SK-N-SH (cell line): ENCODE measurements at regions not wholly inside any gene's neighbourhood (a gene's known extent, or its start where the extent isn't known, plus 50 kb on each side); places are given as distances from the start of the nearest gene placed in this dataset.

ENCODE experiments used
- CTCF ChIA-PET: fragments of 300-600, 350-600 bp; formaldehyde crosslinking; extraction: SDS; loops from one replicate; lab custom pipeline; 2021; lab: Yijun Ruan, JAX
- POLR2A ChIA-PET: fragments of 350-600 bp; sonication (Branson Sonifier 250); formaldehyde crosslinking; extraction: SDS; loops from one replicate; lab custom pipeline; 2020; ENCODE audit warnings: antibody characterized with exemption, inconsistent platforms; lab: Yijun Ruan, JAX
- DNase-seq: peaks from one replicate; pipeline ENCODE4 v3.0.0; 2012
- H2AFZ ChIP-seq: fragments of 200-600 bp; sonication (generic); 2 replicates; pipeline ENCODE4 v1.8.1; 2016; ENCODE audit warnings: antibody characterized with exemption, mild to moderate bottlenecking, low read depth
- H3F3A ChIP-seq: fragments of 200-600 bp; sonication (generic); replicated peaks from 2 replicates; pipeline ENCODE3; 2016; ENCODE audit warnings: antibody characterized with exemption, mild to moderate bottlenecking; ENCODE audit not compliant: insufficient read depth
- H3K27ac ChIP-seq, 2 experiments: fragments of 200-500 bp in 1 of 2; fragments of 200-600 bp in 1 of 2; sonication (Bioruptor generic) in 1 of 2; sonication (generic), shearing (Covaris generic) in 1 of 2; 2 replicates each; pipeline versions ENCODE4 v1.5.1 to v1.6.1; 2014 to 2016; ENCODE audit warnings: low read depth in 2 of 2, inconsistent platforms in 1 of 2, low read length in 1 of 2, mild to moderate bottlenecking in 1 of 2, mixed read lengths in 1 of 2
- H3K27me3 ChIP-seq: fragments of 200-600 bp; sonication (generic), shearing (Covaris generic); 2 replicates; pipeline ENCODE4 v1.6.1; 2016; ENCODE audit warnings: mixed run types; ENCODE audit not compliant: insufficient read depth
- H3K36me3 ChIP-seq, 2 experiments: fragments of 200-500 bp in 1 of 2; fragments of 200-600 bp in 1 of 2; sonication (Bioruptor generic) in 1 of 2; sonication (generic) in 1 of 2; replicated peaks in 1 of 2; 2 replicates each; pipeline versions ENCODE3 to v1.5.1; 2014 to 2016; ENCODE audit warnings: low read length in 1 of 2, mild to moderate bottlenecking in 1 of 2; ENCODE audit not compliant: insufficient read depth in 2 of 2, control insufficient read depth in 1 of 2
- H3K4me1 ChIP-seq, 2 experiments: fragments of 200-500 bp in 1 of 2; fragments of 200-600 bp in 1 of 2; sonication (Bioruptor generic) in 1 of 2; sonication (generic), shearing (Covaris generic) in 1 of 2; 2 replicates each; pipeline versions ENCODE4 v1.5.1 to v1.6.1; 2014 to 2016; ENCODE audit warnings: low read depth in 1 of 2, low read length in 1 of 2, mixed run types in 1 of 2; ENCODE audit not compliant: insufficient read depth in 2 of 2, control insufficient read depth in 1 of 2
- H3K4me2 ChIP-seq: fragments of 200-600 bp; sonication (generic), shearing (Covaris generic); 2 replicates; pipeline ENCODE4 v1.6.1; 2017; ENCODE audit warnings: mixed run types
- H3K4me3 ChIP-seq, 2 experiments: fragments of 200-500 bp in 1 of 2; fragments of 200-600 bp in 1 of 2; sonication (Bioruptor generic) in 1 of 2; sonication (generic), shearing (Covaris generic) in 1 of 2; 2 replicates each; pipeline versions ENCODE4 v1.5.1 to v1.8.1; 2014 to 2016; ENCODE audit warnings: low read depth in 2 of 2, inconsistent platforms in 1 of 2, low read length in 1 of 2, mild to moderate bottlenecking in 1 of 2, mixed read lengths in 1 of 2, moderate library complexity in 1 of 2
- H3K79me2 ChIP-seq: fragments of 200-600 bp; sonication (generic); 2 replicates; pipeline ENCODE4 v1.8.1; 2017; ENCODE audit warnings: mild to moderate bottlenecking; ENCODE audit not compliant: insufficient read depth
- H3K9ac ChIP-seq: fragments of 200-600 bp; sonication (generic); 2 replicates; pipeline ENCODE4 v1.6.1; 2017; ENCODE audit warnings: mixed run types
- H3K9me2 ChIP-seq: fragments of 200-600 bp; sonication (generic); 2 replicates; pipeline ENCODE4 v1.6.1; 2017; ENCODE audit warnings: mixed run types
- H3K9me3 ChIP-seq: fragments of 200-600 bp; sonication (generic); 2 replicates; pipeline ENCODE4 v1.6.1; 2017; ENCODE audit warnings: mixed run types, mild to moderate bottlenecking, moderate library complexity
- H4K20me1 ChIP-seq: fragments of 200-600 bp; sonication (generic); 2 replicates; pipeline ENCODE4 v1.6.1; 2017; ENCODE audit warnings: mild to moderate bottlenecking, mixed run types; ENCODE audit not compliant: insufficient read depth
- CHD2 ChIP-seq: fragments of 150-350 bp; IDR thresholded peaks from 2 replicates; pipeline ENCODE4 v1.6.1; 2018; ENCODE audit warnings: low read length; ENCODE audit not compliant: partially characterized antibody
- CTCF ChIP-seq: fragments of 200-600 bp; sonication (generic); IDR thresholded peaks from 2 replicates; pipeline ENCODE4 v1.6.1; 2017; ENCODE audit warnings: antibody characterized with exemption, mild to moderate bottlenecking, moderate library complexity
- ELF1 ChIP-seq: IDR thresholded peaks from 2 replicates; pipeline ENCODE4 v1.4.0; 2012
- EZH2phosphoT487 ChIP-seq: fragments of 200-600 bp; sonication (generic); IDR thresholded peaks from 2 replicates; pipeline ENCODE4 v1.6.1; 2017; ENCODE audit warnings: low read depth, mixed run types, mild to moderate bottlenecking, antibody characterized with exemption, moderate library complexity, borderline replicate concordance
- FOSL2 ChIP-seq: IDR thresholded peaks from 2 replicates; pipeline ENCODE4 v1.4.0; 2012; ENCODE audit warnings: low read depth, mild to moderate bottlenecking, moderate library complexity, borderline replicate concordance
- FOXJ3 ChIP-seq: sonication (generic); formaldehyde crosslinking; IDR thresholded peaks from 2 replicates; pipeline ENCODE4 v1.5.1; 2020; ENCODE audit warnings: mild to moderate bottlenecking, missing genetic modification reagents
- IRF3 ChIP-seq: fragments of 150-350 bp; IDR thresholded peaks from 2 replicates; pipeline ENCODE4 v1.6.1; 2016; ENCODE audit warnings: mild to moderate bottlenecking, low read depth, low read length
- MEF2A ChIP-seq: IDR thresholded peaks from 2 replicates; pipeline ENCODE4 v1.4.0; 2012; ENCODE audit warnings: low read depth, borderline replicate concordance
- NFIC ChIP-seq: IDR thresholded peaks from 2 replicates; pipeline ENCODE4 v1.4.0; 2012; ENCODE audit warnings: borderline replicate concordance
- NRF1 ChIP-seq: IDR thresholded peaks from 2 replicates; pipeline ENCODE4 v1.6.1; 2012; ENCODE audit warnings: low read depth, mild to moderate bottlenecking, low read length
- PBX3 ChIP-seq: IDR thresholded peaks from 2 replicates; pipeline ENCODE4; 2012
- POLR2AphosphoS5 ChIP-seq: IDR thresholded peaks from 2 replicates; pipeline ENCODE4 v1.6.1; 2012; ENCODE audit warnings: low read depth, low read length
- RCOR1 ChIP-seq: fragments of 150-350 bp; IDR thresholded peaks from 2 replicates; pipeline ENCODE4 v1.6.1; 2017; ENCODE audit warnings: antibody characterized with exemption, low read length
- REST ChIP-seq: IDR thresholded peaks from 2 replicates; pipeline ENCODE4 v1.6.1; 2012; ENCODE audit warnings: mild to moderate bottlenecking, low read depth, low read length, moderate library complexity
- RFX5 ChIP-seq: IDR thresholded peaks from 2 replicates; pipeline ENCODE4 v1.6.1; 2012; ENCODE audit warnings: mild to moderate bottlenecking, improper control_type of control experiment, low read length
- SMC3 ChIP-seq: IDR thresholded peaks from 2 replicates; pipeline ENCODE4 v1.6.1; 2012; ENCODE audit warnings: low read depth, low read length, improper control_type of control experiment
- TEAD4 ChIP-seq: IDR thresholded peaks from 2 replicates; pipeline ENCODE4 v1.4.0; 2012; ENCODE audit warnings: mild to moderate bottlenecking, borderline replicate concordance; ENCODE audit not compliant: insufficient read depth
- USF2 ChIP-seq: fragments of 150-350 bp; IDR thresholded peaks from 2 replicates; pipeline ENCODE4 v1.6.1; 2017; ENCODE audit warnings: antibody characterized with exemption, low read length, low read depth, borderline replicate concordance
- YY1 ChIP-seq: IDR thresholded peaks from 2 replicates; pipeline ENCODE4 v1.4.0; 2012; ENCODE audit warnings: low read depth, mild to moderate bottlenecking
- WGBS: methylation state at CpG from one replicate; pipeline ENCODE4 v1.1.6; 2017; ENCODE audit warnings: low lambda C conversion rate; 5-methylcytosine and 5-hydroxymethylcytosine counted together

GRCh38 chr20:21583486-21584168, 69.8 kb upstream of the NKX2-2 start:
- H3K4me3 ChIP-seq = no peak overlapping the region
- no peaks in the 10 kb centered on the region for H3K9me2 ChIP-seq
- H3K27me3 ChIP-seq = peaks cover 37% of the 10 kb centered on the region; the same call in 1 of the 2 replicates
- no peak overlapping the region for H3K9ac ChIP-seq
- H3K36me3 ChIP-seq = no peaks in the 10 kb centered on the region
- ChIA-PET CTCF (interaction anchor here (0.9 to 1.6 kb wide), 3 partner anchors 12 to 747 kb away, joined by 3 to 10 read pairs (median 7); no protein-coding TSS in a partner anchor), POLR2A (no interaction called here)
- WGBS = 2% methylated on average over 10 of the region's 10 CpGs
- H4K20me1 ChIP-seq = no peaks in the 10 kb centered on the region
- H3K4me1 ChIP-seq = no peaks in the 10 kb centered on the region; a peak in 1 of 4 replicates
- H3K9me3 ChIP-seq = no peaks in the 10 kb centered on the region
- no peak overlapping the region for H3K4me2 ChIP-seq
- DNase-seq = no peak
- no peaks in the 10 kb centered on the region for H3K79me2 ChIP-seq
- TF ChIP-seq ELF1 (no peak), TEAD4 (no peak), MEF2A (no peak), REST (no peak), YY1 (no peak), NRF1 (no peak), NFIC (no peak), CHD2 (no peak), SMC3 (no peak), IRF3 (no peak), POLR2AphosphoS5 (no peak), PBX3 (no peak), USF2 (no peak), RCOR1 (no peak), EZH2phosphoT487 (no peak), FOXJ3 (no peak), RFX5 (no peak), CTCF (no peak), FOSL2 (no peak)
- no peak overlapping the region for H2AFZ ChIP-seq
- no peaks in the 10 kb centered on the region for H3F3A ChIP-seq
- no peak overlapping the region for H3K27ac ChIP-seq
